ENCODE measurements at regions not wholly inside any gene's neighbourhood (a gene's known extent, or its start where the extent isn't known, plus 50 kb on each side); places are given as distances from the start of the nearest gene placed in this dataset.

DNA sequence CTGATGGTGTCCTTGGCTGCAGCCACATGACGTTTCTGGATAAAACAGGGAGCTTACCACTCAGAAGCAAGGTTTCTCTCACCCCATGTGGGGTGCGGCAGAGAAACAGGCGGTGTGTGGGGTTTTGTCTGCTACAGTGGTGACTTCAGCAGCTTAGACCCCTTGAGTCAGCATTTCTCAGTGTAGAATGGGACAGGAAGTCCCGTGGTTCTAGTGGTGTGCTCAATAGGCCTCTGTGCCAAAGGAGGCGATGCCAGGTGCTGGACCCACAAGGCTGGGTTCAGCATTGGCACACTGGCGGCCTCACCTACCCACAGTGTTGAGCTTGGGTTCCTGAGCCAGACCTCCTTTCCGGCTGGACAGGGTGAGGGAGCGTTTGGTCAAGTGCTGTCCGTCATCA lies 125.2 kb upstream of the SMIM23 start:
- Histone ChIP-seq H3K9ac (ENCODE audit: low read length) (no peak overlapping the region), H3K4me1 (ENCODE audit: control insufficient read depth, insufficient read depth, low read length) (peaks cover 2% of the 10 kb centered on the region), H3K4me3 (ENCODE audit: low read length) (no peak overlapping the region), H3K27me3 (ENCODE audit: control insufficient read depth, insufficient read depth, low read length) (no peaks in the 10 kb centered on the region), H3K36me3 (ENCODE audit: control insufficient read depth, insufficient read depth, low read length) (no peaks in the 10 kb centered on the region), H3K27ac (ENCODE audit: low read depth, low read length) (no peak overlapping the region)

DNA sequence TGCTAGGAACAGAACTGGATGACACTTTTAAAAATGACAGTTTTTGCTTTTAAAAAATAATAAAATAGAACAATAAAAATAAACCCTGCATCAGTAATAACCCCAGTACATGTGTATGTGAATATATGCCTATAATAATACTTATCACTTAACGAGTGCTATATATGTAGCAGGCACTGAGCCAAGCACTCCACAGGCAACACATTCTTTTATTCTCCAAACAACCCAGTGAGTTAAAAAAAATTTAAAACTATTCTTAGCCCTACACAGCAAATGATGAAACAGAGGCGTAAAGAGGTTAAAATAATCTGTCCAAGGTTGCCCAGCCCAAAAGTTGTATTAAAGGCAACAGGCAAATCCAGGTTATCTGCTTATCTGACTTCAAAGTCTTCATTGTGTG lies 124.5 kb upstream of the SMIM23 start:
- Histone ChIP-seq H3K9ac (ENCODE audit: low read length) (no peak overlapping the region), H3K4me1 (ENCODE audit: control insufficient read depth, insufficient read depth, low read length) (peaks cover 2% of the 10 kb centered on the region), H3K27ac (ENCODE audit: low read depth, low read length) (no peak overlapping the region), H3K27me3 (ENCODE audit: control insufficient read depth, insufficient read depth, low read length) (no peaks in the 10 kb centered on the region), H3K36me3 (ENCODE audit: control insufficient read depth, insufficient read depth, low read length) (no peaks in the 10 kb centered on the region), H3K4me3 (ENCODE audit: low read length) (no peak overlapping the region)

GRCh38 chr5:171663311-171664085 lies 122.1 kb upstream of the SMIM23 start:
- Histone ChIP-seq H3K27ac (ENCODE audit: low read depth, low read length) (no peak overlapping the region), H3K4me3 (ENCODE audit: low read length) (no peak overlapping the region), H3K4me1 (ENCODE audit: control insufficient read depth, insufficient read depth, low read length) (peaks cover 2% of the 10 kb centered on the region), H3K27me3 (ENCODE audit: control insufficient read depth, insufficient read depth, low read length) (no peaks in the 10 kb centered on the region), H3K9ac (ENCODE audit: low read length) (no peak overlapping the region), H3K36me3 (ENCODE audit: control insufficient read depth, insufficient read depth, low read length) (no peaks in the 10 kb centered on the region)

- H3K36me3 ChIP-seq (ENCODE audit: control insufficient read depth, insufficient read depth, low read length), result no peaks in the 10 kb centered on the region
- no peak overlapping the region for H3K27ac ChIP-seq (ENCODE audit: low read depth, low read length)
- no peak overlapping the region for H3K4me3 ChIP-seq (ENCODE audit: low read length)
- H3K27me3 ChIP-seq (ENCODE audit: control insufficient read depth, insufficient read depth, low read length), result no peaks in the 10 kb centered on the region
- peaks cover 2% of the 10 kb centered on the region for H3K4me1 ChIP-seq (ENCODE audit: control insufficient read depth, insufficient read depth, low read length)
- H3K9ac ChIP-seq (ENCODE audit: low read length), result no peak overlapping the region
These were observed 121.1 kb upstream of the SMIM23 start for GRCh38 chr5:171664489-171664888.

- H3K4me3 ChIP-seq (ENCODE audit: low read length), result no peak overlapping the region
- no peaks in the 10 kb centered on the region for H3K36me3 ChIP-seq (ENCODE audit: control insufficient read depth, insufficient read depth, low read length)
- no peaks in the 10 kb centered on the region for H3K4me1 ChIP-seq (ENCODE audit: control insufficient read depth, insufficient read depth, low read length)
These were observed 118.8 kb upstream of the SMIM23 start for GRCh38 chr5:171666815-171667214.

DNA sequence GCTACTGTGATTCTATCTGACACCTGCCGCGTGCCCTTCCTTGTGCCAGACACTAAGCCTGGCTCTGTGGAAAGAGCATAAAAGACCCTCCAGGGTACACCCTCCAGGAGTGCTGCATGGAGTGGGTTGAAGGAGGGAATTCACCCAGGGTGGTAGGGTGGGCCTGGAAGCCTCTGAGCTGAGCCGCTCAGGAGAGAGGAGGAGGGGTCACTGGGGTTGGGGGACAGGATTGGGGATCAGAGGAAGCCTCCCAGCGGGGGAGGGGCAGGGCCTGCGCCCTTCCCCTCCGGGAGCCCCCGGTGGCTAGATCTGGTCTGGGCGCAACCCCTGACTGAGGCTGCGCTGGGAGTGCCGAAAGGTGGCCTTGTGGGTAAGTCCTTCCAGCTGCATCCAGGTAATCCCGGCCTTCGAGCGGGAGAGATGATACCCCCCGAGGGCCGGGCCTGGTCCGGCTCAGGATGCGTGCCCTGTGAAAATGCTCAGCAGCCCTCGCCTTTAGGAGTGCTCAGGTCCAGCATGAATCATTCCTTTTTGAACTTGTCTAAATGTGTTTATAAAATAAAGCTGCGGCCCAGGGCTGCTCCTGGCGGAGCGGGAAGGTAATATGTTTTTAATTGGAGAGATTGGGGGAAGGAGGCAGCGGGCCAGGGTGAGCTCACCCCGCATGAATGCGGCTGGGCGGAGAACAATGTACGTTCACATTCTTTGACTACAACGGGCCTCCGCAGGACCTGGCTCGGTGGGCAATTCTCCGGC lies 118.1 kb upstream of the SMIM23 start:
- H3K9ac ChIP-seq (ENCODE audit: low read length), result no peak overlapping the region
- H3K27ac ChIP-seq (ENCODE audit: low read depth, low read length), result no peak overlapping the region
- peaks cover 2% of the 10 kb centered on the region for H3K27me3 ChIP-seq (ENCODE audit: control insufficient read depth, insufficient read depth, low read length)
- H3K4me1 ChIP-seq (ENCODE audit: control insufficient read depth, insufficient read depth, low read length), result no peaks in the 10 kb centered on the region
- H3K4me3 ChIP-seq (ENCODE audit: low read length), result no peak overlapping the region
- H3K36me3 ChIP-seq (ENCODE audit: control insufficient read depth, insufficient read depth, low read length), result no peaks in the 10 kb centered on the region

More at GRCh38 chr5:171666815-171667214, 118.8 kb upstream of the SMIM23 start:
- no peak overlapping the region for H3K9ac ChIP-seq (ENCODE audit: low read length)
- no peak overlapping the region for H3K27ac ChIP-seq (ENCODE audit: low read depth, low read length)
- H3K27me3 ChIP-seq (ENCODE audit: control insufficient read depth, insufficient read depth, low read length), result no peaks in the 10 kb centered on the region

- Histone ChIP-seq H3K27ac (ENCODE audit: low read depth, low read length) (peak overlapping the region; percentile 36), H3K36me3 (ENCODE audit: control insufficient read depth, insufficient read depth, low read length) (no peaks in the 10 kb centered on the region), H3K27me3 (ENCODE audit: control insufficient read depth, insufficient read depth, low read length) (peaks cover 3% of the 10 kb centered on the region), H3K4me3 (ENCODE audit: low read length) (no peak overlapping the region), H3K9ac (ENCODE audit: low read length) (no peak overlapping the region), H3K4me1 (ENCODE audit: control insufficient read depth, insufficient read depth, low read length) (no peaks in the 10 kb centered on the region)
These were observed 117.6 kb upstream of the SMIM23 start for GRCh38 chr5:171668097-171668412.

GRCh38 chr5:171669571-171669970 lies 116.0 kb upstream of the SMIM23 start:
- Histone ChIP-seq H3K27me3 (ENCODE audit: control insufficient read depth, insufficient read depth, low read length) (peaks cover 5% of the 10 kb centered on the region), H3K9ac (ENCODE audit: low read length) (no peak overlapping the region), H3K36me3 (ENCODE audit: control insufficient read depth, insufficient read depth, low read length) (no peaks in the 10 kb centered on the region), H3K4me3 (ENCODE audit: low read length) (no peak overlapping the region), H3K4me1 (ENCODE audit: control insufficient read depth, insufficient read depth, low read length) (no peaks in the 10 kb centered on the region), H3K27ac (ENCODE audit: low read depth, low read length) (no peak overlapping the region)

- Histone ChIP-seq H3K27ac (ENCODE audit: low read depth, low read length) (no peak overlapping the region), H3K27me3 (ENCODE audit: control insufficient read depth, insufficient read depth, low read length) (peaks cover 5% of the 10 kb centered on the region), H3K4me3 (ENCODE audit: low read length) (no peak overlapping the region), H3K9ac (ENCODE audit: low read length) (no peak overlapping the region), H3K4me1 (ENCODE audit: control insufficient read depth, insufficient read depth, low read length) (no peaks in the 10 kb centered on the region), H3K36me3 (ENCODE audit: control insufficient read depth, insufficient read depth, low read length) (no peaks in the 10 kb centered on the region)
These were observed 113.1 kb upstream of the SMIM23 start for GRCh38 chr5:171672556-171672955.

GRCh38 chr5:171673328-171673727 lies 112.3 kb upstream of the SMIM23 start:
- Histone ChIP-seq H3K4me3 (ENCODE audit: low read length) (no peak overlapping the region), H3K9ac (ENCODE audit: low read length) (no peak overlapping the region), H3K27me3 (ENCODE audit: control insufficient read depth, insufficient read depth, low read length) (peaks cover 5% of the 10 kb centered on the region), H3K4me1 (ENCODE audit: control insufficient read depth, insufficient read depth, low read length) (no peaks in the 10 kb centered on the region), H3K27ac (ENCODE audit: low read depth, low read length) (no peak overlapping the region), H3K36me3 (ENCODE audit: control insufficient read depth, insufficient read depth, low read length) (no peaks in the 10 kb centered on the region)

DNA sequence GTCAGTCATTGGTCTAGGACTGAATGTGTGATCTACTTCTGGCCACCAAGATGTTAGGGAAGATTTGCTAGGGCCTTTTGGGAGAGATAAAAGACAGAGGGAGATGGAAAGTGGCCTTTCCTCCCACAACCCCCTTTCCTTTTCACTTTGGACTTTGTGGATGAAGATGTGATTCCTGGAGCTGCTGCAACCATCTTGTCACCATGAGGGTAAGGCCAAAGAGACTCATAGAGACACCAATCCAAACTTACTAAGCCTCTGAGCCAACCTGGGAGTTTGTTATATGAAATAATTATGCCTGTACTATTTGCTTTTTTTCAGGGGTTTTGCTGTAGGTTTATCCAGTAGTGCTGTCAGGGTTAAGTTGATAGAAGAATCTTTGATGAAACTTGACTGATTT lies 111.8 kb upstream of the SMIM23 start:
- peaks cover 5% of the 10 kb centered on the region for H3K27me3 ChIP-seq (ENCODE audit: control insufficient read depth, insufficient read depth, low read length)
- H3K9ac ChIP-seq (ENCODE audit: low read length), result no peak overlapping the region
- no peaks in the 10 kb centered on the region for H3K4me1 ChIP-seq (ENCODE audit: control insufficient read depth, insufficient read depth, low read length)
- no peaks in the 10 kb centered on the region for H3K36me3 ChIP-seq (ENCODE audit: control insufficient read depth, insufficient read depth, low read length)
- no peak overlapping the region for H3K27ac ChIP-seq (ENCODE audit: low read depth, low read length)
- H3K4me3 ChIP-seq (ENCODE audit: low read length), result no peak overlapping the region

DNA sequence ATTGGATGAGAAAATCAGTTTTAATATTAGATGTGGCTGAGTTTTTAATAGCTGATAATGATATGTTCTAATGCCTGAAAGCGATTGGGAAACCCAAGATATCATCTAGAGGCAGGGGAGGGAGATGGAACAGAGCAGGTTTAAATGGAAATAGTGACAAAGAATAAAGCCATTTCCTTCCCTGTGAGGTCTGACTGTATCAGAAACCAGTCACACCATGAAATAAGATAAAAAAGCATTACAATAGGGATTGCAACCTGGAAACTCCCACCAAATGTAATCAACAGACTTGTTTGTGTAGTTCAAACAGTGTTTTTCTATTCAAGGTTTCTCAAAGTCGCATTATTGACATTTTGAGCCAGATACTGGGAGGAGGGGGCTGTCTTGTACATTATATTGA lies 110.1 kb upstream of the SMIM23 start:
- Histone ChIP-seq H3K27me3 (ENCODE audit: control insufficient read depth, insufficient read depth, low read length) (peaks cover 5% of the 10 kb centered on the region), H3K9ac (ENCODE audit: low read length) (no peak overlapping the region), H3K36me3 (ENCODE audit: control insufficient read depth, insufficient read depth, low read length) (no peaks in the 10 kb centered on the region)

More for the DNA sequence above, 110.1 kb upstream of the SMIM23 start:
- Histone ChIP-seq H3K4me1 (ENCODE audit: control insufficient read depth, insufficient read depth, low read length) (no peaks in the 10 kb centered on the region), H3K4me3 (ENCODE audit: low read length) (no peak overlapping the region), H3K27ac (ENCODE audit: low read depth, low read length) (no peak overlapping the region)
